ENCODE measurements at regions not wholly inside any gene's neighbourhood (a gene's known extent, or its start where the extent isn't known, plus 50 kb on each side); places are given as distances from the start of the nearest gene placed in this dataset.

DNA sequence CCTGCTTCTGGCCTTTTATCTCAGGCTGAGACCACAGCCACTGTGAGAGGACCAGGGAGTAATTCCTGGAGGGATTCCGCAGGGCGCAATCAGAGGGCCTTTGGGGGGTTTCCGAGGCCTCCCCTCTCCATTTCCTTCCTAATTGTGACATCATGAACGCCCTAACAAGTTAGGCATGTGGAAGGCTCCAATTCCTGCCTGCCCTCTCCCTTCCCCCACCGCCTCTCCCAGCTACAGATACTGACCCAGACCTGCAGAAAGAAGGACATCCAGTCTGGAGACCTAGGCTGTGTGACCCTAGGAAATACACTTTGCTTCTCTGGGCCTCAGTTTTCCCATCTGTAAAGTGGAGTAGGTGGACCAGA is 637.9 kb downstream of the MED13L start:
- no peak overlapping the region for H3K27ac ChIP-seq (ENCODE audit: insufficient read depth in 1 of 2, low read depth in 1 of 2, low read length in 2 of 2, poor library complexity in 1 of 2, severe bottlenecking in 2 of 2)
- POLR2A ChIA-PET: no interaction called here
- CTCF ChIA-PET: no interaction called here
- H3K9me3 ChIP-seq (ENCODE audit: control extremely low read depth in 1 of 5, control insufficient read depth in 4 of 5, insufficient read depth in 2 of 5, low read depth in 1 of 5, low read length in 4 of 5): no peaks in the 10 kb centered on the region
- H3K4me3 ChIP-seq (ENCODE audit: control insufficient read depth in 1 of 7, extremely low read depth in 1 of 7, insufficient read depth in 4 of 7, low read depth in 2 of 7, low read length in 6 of 7): no peak overlapping the region
- H3K27me3 ChIP-seq (replicated peaks in 2 of 5; ENCODE audit: control insufficient read depth in 4 of 5, insufficient read depth in 5 of 5, low read length in 4 of 5): peaks cover 0 to 21% (median 5%) of the 10 kb centered on the region in 5 experiments
- no peaks in the 10 kb centered on the region for H3K36me3 ChIP-seq (ENCODE audit: control insufficient read depth in 4 of 4, insufficient read depth in 4 of 4, low read length in 3 of 4)
- WGBS (ENCODE audit: insufficient coverage): 17% methylated on average over 5 of the region's 5 CpGs
- DNase-seq: no peak
- H3K4me1 ChIP-seq (ENCODE audit: control extremely low read depth in 1 of 4, control insufficient read depth in 4 of 4, insufficient read depth in 4 of 4, low read length in 3 of 4): no peaks in the 10 kb centered on the region

DNA sequence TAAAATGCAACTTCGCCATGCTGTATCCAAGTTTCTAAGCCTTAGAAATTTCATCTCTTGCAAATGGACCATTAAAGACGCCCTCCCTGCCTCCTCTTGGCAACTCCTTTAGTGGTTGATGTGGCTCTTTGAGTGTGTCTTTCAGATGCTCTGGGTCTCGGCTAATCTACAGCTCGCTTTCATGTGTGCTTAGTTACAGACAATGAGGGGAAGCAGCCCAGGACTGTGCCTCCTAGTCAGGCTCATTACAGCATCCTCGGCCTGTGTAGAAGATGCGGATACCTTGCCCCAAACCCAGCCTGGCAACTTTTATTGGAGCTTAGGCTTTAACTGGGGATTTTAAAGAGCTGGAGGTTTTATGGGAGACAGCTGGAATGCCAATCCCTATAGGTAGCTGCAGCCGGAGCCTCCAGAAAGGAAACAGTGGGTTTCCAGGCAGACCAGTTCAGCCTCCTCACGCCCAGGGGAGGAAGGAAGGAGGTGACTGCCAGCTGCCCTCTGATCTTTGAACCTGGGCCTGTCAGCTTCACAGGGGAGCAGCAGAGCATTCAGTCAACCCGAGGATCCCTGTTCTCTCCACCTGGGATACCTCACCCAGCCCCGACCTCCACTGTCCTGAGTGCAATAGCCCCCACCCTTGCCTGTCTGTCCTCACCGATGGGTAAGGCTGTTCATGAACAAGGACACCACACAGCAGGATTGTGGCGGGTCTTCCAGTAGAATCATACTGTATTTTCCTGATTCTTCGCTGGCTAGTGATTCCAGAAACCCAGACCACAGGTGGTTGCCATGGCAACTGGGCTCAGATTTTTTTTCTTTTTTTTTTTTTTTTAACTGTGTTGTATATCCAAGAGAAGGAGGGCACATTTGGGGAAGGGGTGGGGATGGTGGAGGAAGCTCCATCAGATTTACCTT is 638.5 kb downstream of the MED13L start:
- H3K27me3 ChIP-seq (replicated peaks in 2 of 5; ENCODE audit: control insufficient read depth in 4 of 5, insufficient read depth in 5 of 5, low read length in 4 of 5): peaks cover 0 to 21% (median 5%) of the 10 kb centered on the region in 5 experiments
- ChIA-PET CTCF (no interaction called here), POLR2A (no interaction called here)
- no peaks in the 10 kb centered on the region for H3K9me3 ChIP-seq (ENCODE audit: control extremely low read depth in 1 of 5, control insufficient read depth in 4 of 5, insufficient read depth in 2 of 5, low read depth in 1 of 5, low read length in 4 of 5)
- no peak overlapping the region for H3K27ac ChIP-seq (ENCODE audit: insufficient read depth in 1 of 2, low read depth in 1 of 2, low read length in 2 of 2, poor library complexity in 1 of 2, severe bottlenecking in 2 of 2)
- no peaks in the 10 kb centered on the region for H3K4me1 ChIP-seq (ENCODE audit: control extremely low read depth in 1 of 4, control insufficient read depth in 4 of 4, insufficient read depth in 4 of 4, low read length in 3 of 4)
- 44% methylated on average over 10 of the region's 13 CpGs for WGBS (ENCODE audit: insufficient coverage)
- H3K36me3 ChIP-seq (ENCODE audit: control insufficient read depth in 4 of 4, insufficient read depth in 4 of 4, low read length in 3 of 4): no peaks in the 10 kb centered on the region
- no peak for DNase-seq
- no peak overlapping the region for H3K4me3 ChIP-seq (ENCODE audit: control insufficient read depth in 1 of 7, extremely low read depth in 1 of 7, insufficient read depth in 4 of 7, low read depth in 2 of 7, low read length in 6 of 7)

DNA sequence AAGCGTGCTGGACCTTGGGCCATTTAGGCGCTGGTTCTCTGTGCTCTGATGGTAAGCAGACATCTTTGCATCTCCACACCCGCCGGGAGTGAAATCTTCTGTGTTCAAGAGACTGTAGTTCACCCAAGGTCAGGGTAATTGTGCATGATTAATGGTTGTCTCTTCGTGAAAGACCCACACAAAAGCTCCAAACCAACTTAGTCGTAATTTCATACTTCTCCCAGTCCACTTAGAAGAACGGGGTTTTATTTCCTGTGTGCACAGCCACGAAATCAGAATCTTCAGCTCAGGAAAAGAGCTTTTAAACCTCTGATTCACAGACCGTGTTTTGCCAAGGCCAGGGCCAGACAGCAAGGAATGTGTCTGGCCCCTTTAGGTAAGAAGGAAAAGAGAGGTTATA is 640.9 kb downstream of the MED13L start:
- 81% methylated on average over 5 of the region's 9 CpGs for WGBS (ENCODE audit: insufficient coverage)
- H3K4me1 ChIP-seq (ENCODE audit: control extremely low read depth in 1 of 4, control insufficient read depth in 4 of 4, insufficient read depth in 4 of 4, low read length in 3 of 4): no peaks in the 10 kb centered on the region
- no peak for DNase-seq
- H3K27ac ChIP-seq (ENCODE audit: insufficient read depth in 1 of 2, low read depth in 1 of 2, low read length in 2 of 2, poor library complexity in 1 of 2, severe bottlenecking in 2 of 2): no peak overlapping the region
- no peaks in the 10 kb centered on the region for H3K9me3 ChIP-seq (ENCODE audit: control extremely low read depth in 1 of 5, control insufficient read depth in 4 of 5, insufficient read depth in 2 of 5, low read depth in 1 of 5, low read length in 4 of 5)
- ChIA-PET CTCF (no interaction called here), POLR2A (no interaction called here)
- H3K27me3 ChIP-seq (replicated peaks in 2 of 5; ENCODE audit: control insufficient read depth in 4 of 5, insufficient read depth in 5 of 5, low read length in 4 of 5): peaks cover 0 to 21% (median 5%) of the 10 kb centered on the region in 5 experiments
- H3K4me3 ChIP-seq (ENCODE audit: control insufficient read depth in 1 of 7, extremely low read depth in 1 of 7, insufficient read depth in 4 of 7, low read depth in 2 of 7, low read length in 6 of 7): no peak overlapping the region
- H3K36me3 ChIP-seq (ENCODE audit: control insufficient read depth in 4 of 4, insufficient read depth in 4 of 4, low read length in 3 of 4): no peaks in the 10 kb centered on the region

DNA sequence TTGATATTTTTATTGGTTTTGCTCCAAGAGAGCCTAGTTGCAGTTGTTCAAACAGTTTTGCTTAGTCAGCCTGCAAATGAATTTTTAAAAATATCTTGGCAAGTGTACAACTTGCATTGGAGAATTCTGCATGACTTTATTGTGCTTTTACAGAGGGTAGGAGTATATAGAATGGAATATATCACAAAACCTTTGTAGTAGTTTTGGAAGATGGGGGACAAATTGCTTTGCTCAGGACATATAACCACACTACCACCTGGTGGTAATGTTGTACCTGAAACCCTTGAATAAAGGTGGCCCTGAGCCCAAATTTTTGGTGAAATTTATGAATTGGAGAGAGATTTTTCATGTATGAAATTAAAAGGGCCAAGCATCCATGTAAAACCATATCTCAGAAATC is 645.2 kb downstream of the MED13L start:
- Histone ChIP-seq H3K4me1 (ENCODE audit: control extremely low read depth in 1 of 4, control insufficient read depth in 4 of 4, insufficient read depth in 4 of 4, low read length in 3 of 4) (no peaks in the 10 kb centered on the region), H3K9me3 (ENCODE audit: control extremely low read depth in 1 of 5, control insufficient read depth in 4 of 5, insufficient read depth in 2 of 5, low read depth in 1 of 5, low read length in 4 of 5) (no peaks in the 10 kb centered on the region), H3K27ac (ENCODE audit: insufficient read depth in 1 of 2, low read depth in 1 of 2, low read length in 2 of 2, poor library complexity in 1 of 2, severe bottlenecking in 2 of 2) (no peak overlapping the region), H3K4me3 (ENCODE audit: control insufficient read depth in 1 of 7, extremely low read depth in 1 of 7, insufficient read depth in 4 of 7, low read depth in 2 of 7, low read length in 6 of 7) (no peak overlapping the region), H3K27me3 (replicated peaks in 2 of 5; ENCODE audit: control insufficient read depth in 4 of 5, insufficient read depth in 5 of 5, low read length in 4 of 5) (peaks cover 0 to 4% (median 3%) of the 10 kb centered on the region in 5 experiments), H3K36me3 (ENCODE audit: control insufficient read depth in 4 of 4, insufficient read depth in 4 of 4, low read length in 3 of 4) (no peaks in the 10 kb centered on the region)
- ChIA-PET CTCF (no interaction called here), POLR2A (no interaction called here)
- DNase-seq: no peak

DNA sequence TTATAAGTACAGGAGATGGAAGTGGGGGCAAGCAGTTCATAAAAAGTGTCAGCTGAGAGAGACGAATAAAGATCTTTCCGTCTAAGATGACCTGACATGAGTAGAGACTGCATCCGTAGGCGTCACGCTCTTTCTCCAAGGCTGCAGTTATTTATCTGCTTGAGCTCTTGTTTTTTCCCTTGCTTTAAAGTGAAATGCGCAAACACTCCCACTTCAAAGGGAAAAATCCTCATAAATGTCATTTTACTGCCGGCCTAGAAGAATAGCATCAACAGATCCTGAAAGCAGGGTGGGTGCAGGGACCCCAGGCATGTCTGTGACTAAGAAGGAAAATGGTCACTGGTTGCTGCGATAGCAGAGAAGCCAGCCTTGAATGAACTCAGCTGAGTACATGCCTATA is 647.4 kb downstream of the MED13L start:
- Histone ChIP-seq H3K36me3 (ENCODE audit: control insufficient read depth in 4 of 4, insufficient read depth in 4 of 4, low read length in 3 of 4) (no peaks in the 10 kb centered on the region), H3K4me1 (ENCODE audit: control extremely low read depth in 1 of 4, control insufficient read depth in 4 of 4, insufficient read depth in 4 of 4, low read length in 3 of 4) (no peaks in the 10 kb centered on the region), H3K9me3 (ENCODE audit: control extremely low read depth in 1 of 5, control insufficient read depth in 4 of 5, insufficient read depth in 2 of 5, low read depth in 1 of 5, low read length in 4 of 5) (peaks cover 0 to 4% (median 0%) of the 10 kb centered on the region in 5 experiments), H3K27ac (ENCODE audit: insufficient read depth in 1 of 2, low read depth in 1 of 2, low read length in 2 of 2, poor library complexity in 1 of 2, severe bottlenecking in 2 of 2) (no peak overlapping the region), H3K4me3 (ENCODE audit: control insufficient read depth in 1 of 7, extremely low read depth in 1 of 7, insufficient read depth in 4 of 7, low read depth in 2 of 7, low read length in 6 of 7) (no peak overlapping the region), H3K27me3 (replicated peaks in 2 of 5; ENCODE audit: control insufficient read depth in 4 of 5, insufficient read depth in 5 of 5, low read length in 4 of 5) (peaks cover 0 to 5% (median 4%) of the 10 kb centered on the region in 5 experiments)
- WGBS (ENCODE audit: insufficient coverage): 90% methylated on average over 8 of the region's 8 CpGs
- ChIA-PET CTCF (no interaction called here), POLR2A (no interaction called here)
- no peak for DNase-seq

DNA sequence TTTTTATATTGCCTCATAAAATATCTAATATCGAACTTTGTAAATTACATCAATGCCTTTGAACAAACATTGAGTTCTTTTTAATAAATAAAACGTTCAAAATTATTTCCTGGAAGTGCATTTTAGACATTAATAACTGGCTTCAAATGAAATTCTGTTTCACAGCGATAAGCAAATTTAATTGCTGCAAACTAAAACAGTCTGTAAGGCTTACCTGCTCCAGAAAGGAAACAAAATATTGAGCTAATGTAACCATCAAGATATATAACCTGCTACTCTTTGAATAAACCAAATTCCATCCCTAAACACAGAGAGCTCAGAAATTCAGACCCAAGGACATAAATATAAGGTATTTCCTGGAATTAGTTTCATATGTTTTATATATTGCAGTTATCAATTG is 651.3 kb downstream of the MED13L start:
- H3K9me3 ChIP-seq (ENCODE audit: control extremely low read depth in 1 of 5, control insufficient read depth in 4 of 5, insufficient read depth in 2 of 5, low read depth in 1 of 5, low read length in 4 of 5): peaks cover 0 to 7% (median 5%) of the 10 kb centered on the region in 5 experiments
- WGBS (ENCODE audit: insufficient coverage): no CpG with 5 or more reads among the region's 3 CpGs
- H3K4me1 ChIP-seq (ENCODE audit: control extremely low read depth in 1 of 4, control insufficient read depth in 4 of 4, insufficient read depth in 4 of 4, low read length in 3 of 4): no peaks in the 10 kb centered on the region
- no peak overlapping the region for H3K4me3 ChIP-seq (ENCODE audit: control insufficient read depth in 1 of 7, extremely low read depth in 1 of 7, insufficient read depth in 4 of 7, low read depth in 2 of 7, low read length in 6 of 7)
- H3K36me3 ChIP-seq (ENCODE audit: control insufficient read depth in 4 of 4, insufficient read depth in 4 of 4, low read length in 3 of 4): no peaks in the 10 kb centered on the region
- no peak for DNase-seq
- no peak overlapping the region for H3K27ac ChIP-seq (ENCODE audit: insufficient read depth in 1 of 2, low read depth in 1 of 2, low read length in 2 of 2, poor library complexity in 1 of 2, severe bottlenecking in 2 of 2)
- POLR2A ChIA-PET: no interaction called here
- H3K27me3 ChIP-seq (replicated peaks in 2 of 5; ENCODE audit: control insufficient read depth in 4 of 5, insufficient read depth in 5 of 5, low read length in 4 of 5): peaks cover 0 to 23% (median 6%) of the 10 kb centered on the region in 5 experiments
- CTCF ChIA-PET: no interaction called here

DNA sequence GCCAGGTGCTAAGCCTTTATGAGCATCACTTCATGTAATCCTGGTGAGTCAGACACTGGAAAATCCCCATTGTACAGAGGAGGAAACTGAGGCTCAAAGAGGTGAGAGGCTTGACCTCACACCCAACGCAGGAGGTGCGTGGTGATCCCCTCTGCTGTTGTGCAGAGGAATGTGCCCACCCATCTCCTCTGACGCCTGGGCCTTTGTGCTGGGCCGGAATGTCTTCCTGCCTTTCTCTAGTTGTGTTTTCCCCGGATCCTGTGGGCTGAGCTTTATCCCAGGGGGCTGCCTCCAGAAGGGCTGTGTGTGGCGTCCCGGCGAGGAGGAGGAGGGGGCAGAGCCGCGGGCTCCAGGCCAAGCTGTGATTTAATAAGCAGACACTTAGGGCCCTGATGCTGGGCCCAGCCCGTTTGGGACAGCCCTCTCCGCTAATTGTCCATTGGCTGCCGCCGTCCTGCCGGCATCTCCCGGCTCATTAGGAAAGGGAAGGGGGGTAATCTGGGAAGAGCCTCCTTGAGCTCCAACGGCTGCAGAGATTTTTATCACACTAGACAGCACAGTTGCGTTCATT is 653.6 kb downstream of the MED13L start:
- H3K27ac ChIP-seq (ENCODE audit: insufficient read depth in 1 of 2, low read depth in 1 of 2, low read length in 2 of 2, poor library complexity in 1 of 2, severe bottlenecking in 2 of 2): no peak overlapping the region
- 15% methylated on average over 16 of the region's 18 CpGs for WGBS (ENCODE audit: insufficient coverage)
- H3K9me3 ChIP-seq (ENCODE audit: control extremely low read depth in 1 of 5, control insufficient read depth in 4 of 5, insufficient read depth in 2 of 5, low read depth in 1 of 5, low read length in 4 of 5): peaks cover 0 to 7% (median 5%) of the 10 kb centered on the region in 5 experiments
- ChIA-PET POLR2A (no interaction called here), CTCF (no interaction called here)
- H3K36me3 ChIP-seq (ENCODE audit: control insufficient read depth in 4 of 4, insufficient read depth in 4 of 4, low read length in 3 of 4): no peaks in the 10 kb centered on the region
- H3K4me1 ChIP-seq (ENCODE audit: control extremely low read depth in 1 of 4, control insufficient read depth in 4 of 4, insufficient read depth in 4 of 4, low read length in 3 of 4): no peaks in the 10 kb centered on the region
- H3K27me3 ChIP-seq (replicated peaks in 2 of 5; ENCODE audit: control insufficient read depth in 4 of 5, insufficient read depth in 5 of 5, low read length in 4 of 5): peaks cover 0 to 24% (median 6%) of the 10 kb centered on the region in 5 experiments
- H3K4me3 ChIP-seq (ENCODE audit: control insufficient read depth in 1 of 7, extremely low read depth in 1 of 7, insufficient read depth in 4 of 7, low read depth in 2 of 7, low read length in 6 of 7): no peak overlapping the region
- no peak for DNase-seq
